HG03175 (cell line): ENCODE measurements at regions not wholly inside any gene's neighbourhood (a gene's known extent, or its start where the extent isn't known, plus 50 kb on each side); places are given as distances from the start of the nearest gene placed in this dataset.
"Not testable (repeated sequence)": the region's sequence is repeated elsewhere in the genome, so short reads cannot be mapped to it uniquely, and the experiment has no call there.

Source experiments
- ATAC-seq: cut with Tn5 transposase; IDR thresholded peaks from one replicate; pipeline ENCODE4 v1.9.1; 2021; ENCODE audit warnings: mild to moderate bottlenecking, moderate library complexity; ENCODE audit not compliant: unreplicated experiment

- ATAC-seq: no peak
These were observed 1996.9 kb downstream of the LRRC4C start for GRCh38 chr11:39462506-39462905.

GRCh38 chr11:39461066-39461465, 1998.4 kb downstream of the LRRC4C start:
- ATAC-seq: no peak

GRCh38 chr11:39459606-39460005, 1999.8 kb downstream of the LRRC4C start:
- ATAC-seq: no peak

- ATAC-seq: no peak
These were observed 2001.0 kb downstream of the LRRC4C start for GRCh38 chr11:39458481-39458880.

- no peak for ATAC-seq
These were observed 2015.9 kb downstream of the LRRC4C start for GRCh38 chr11:39443424-39444022.

- no peak for ATAC-seq
These were observed 2017.3 kb downstream of the LRRC4C start for GRCh38 chr11:39442177-39442576.

- ATAC-seq: no peak
These were observed 2023.8 kb downstream of the LRRC4C start for GRCh38 chr11:39435641-39436040.

- no peak for ATAC-seq
These were observed 2025.0 kb downstream of the LRRC4C start for GRCh38 chr11:39434466-39434865.

GRCh38 chr11:39432929-39433328, 2026.5 kb downstream of the LRRC4C start:
- no peak for ATAC-seq

- no peak for ATAC-seq
These were observed 2034.2 kb downstream of the LRRC4C start for GRCh38 chr11:39425226-39425625.

GRCh38 chr11:39412117-39412516, 2047.3 kb downstream of the LRRC4C start:
- ATAC-seq: no peak

GRCh38 chr11:39385911-39386310, 2073.5 kb downstream of the LRRC4C start:
- no peak for ATAC-seq

GRCh38 chr11:39374963-39375698, 2084.3 kb downstream of the LRRC4C start:
- no peak for ATAC-seq

- no peak for ATAC-seq
These were observed 2091.9 kb downstream of the LRRC4C start for GRCh38 chr11:39367534-39367933.

GRCh38 chr11:39365809-39366436, 2093.5 kb downstream of the LRRC4C start:
- no peak for ATAC-seq

GRCh38 chr11:39363571-39363970, 2095.9 kb downstream of the LRRC4C start:
- no peak for ATAC-seq

- no peak for ATAC-seq
These were observed 2097.9 kb downstream of the LRRC4C start for GRCh38 chr11:39361557-39361956.

- ATAC-seq: no peak
These were observed 2113.5 kb downstream of the LRRC4C start for GRCh38 chr11:39345834-39346442.

GRCh38 chr11:39341461-39341860, 2118.0 kb downstream of the LRRC4C start:
- no peak for ATAC-seq

GRCh38 chr11:39333006-39333405, 2126.4 kb downstream of the LRRC4C start:
- not testable (repeated sequence) for ATAC-seq

GRCh38 chr11:39327302-39327701, 2132.2 kb downstream of the LRRC4C start:
- ATAC-seq: no peak

- not testable (repeated sequence) for ATAC-seq
These were observed 2147.6 kb downstream of the LRRC4C start for GRCh38 chr11:39311888-39312287.
